PC-9 (cell line): ENCODE measurements at regions not wholly inside any gene's neighbourhood (a gene's known extent, or its start where the extent isn't known, plus 50 kb on each side); places are given as distances from the start of the nearest gene placed in this dataset.
A peak's percentile ranks its signal among the peaks of the same experiment; 100 is the strongest.

Experiments used
- BruUV-seq: library from RNA; stranded (reverse); fragments of 400-500 nt; replicated peaks from 2 replicates; lab custom pipeline; 2021; lab: Mats Ljungman, UMichigan
- CTCF ChIA-PET: fragments of 300-600 bp; sonication (Branson Sonifier 250); formaldehyde crosslinking; loops from one replicate; lab custom pipeline; 2022; ENCODE audit warnings: antibody characterized with exemption; lab: Charles Lee
- POLR2A ChIA-PET: fragments of 300-600 bp; sonication (Branson Sonifier 250); formaldehyde crosslinking; loops from one replicate; lab custom pipeline; 2022; ENCODE audit warnings: antibody characterized with exemption; ENCODE audit not compliant: unreplicated experiment; lab: Charles Lee
- DNase-seq, 2 experiments: peaks; one replicate each; pipeline versions ENCODE4 v3.0.0 to v3.0.0-alpha.2; 2015 to 2022; ENCODE audit warnings: mixed read lengths in 1 of 2
- H2AFZ ChIP-seq: fragments of 200-600 bp; sonication (generic); 2 replicates; pipeline ENCODE4 v1.8.1; 2017; ENCODE audit warnings: antibody characterized with exemption
- H3F3A ChIP-seq: fragments of 200-600 bp; sonication (generic); 2 replicates; pipeline ENCODE4 v1.8.1; 2017; ENCODE audit warnings: antibody characterized with exemption, mild to moderate bottlenecking, low read depth; ENCODE audit not compliant: insufficient read depth
- H3K27ac ChIP-seq: fragments of 200-600 bp; sonication (generic); 2 replicates; pipeline ENCODE4 v1.6.1; 2016; ENCODE audit warnings: mixed run types
- H3K27me3 ChIP-seq: fragments of 200-600 bp; sonication (generic); 2 replicates; pipeline ENCODE4 v1.6.1; 2016; ENCODE audit warnings: low read depth, mixed run types; ENCODE audit not compliant: insufficient read depth
- H3K36me3 ChIP-seq: fragments of 200-600 bp; sonication (generic); 2 replicates; pipeline ENCODE4 v1.6.1; 2016; ENCODE audit warnings: low read depth, mixed run types
- H3K4me1 ChIP-seq: fragments of 200-600 bp; sonication (generic); replicated peaks from 2 replicates; pipeline ENCODE4 v1.6.1; 2016; ENCODE audit warnings: mixed run types; ENCODE audit not compliant: insufficient read depth
- H3K4me2 ChIP-seq: fragments of 200-600 bp; sonication (generic); 2 replicates; pipeline ENCODE4 v1.6.1; 2017; ENCODE audit warnings: mixed run types
- H3K4me3 ChIP-seq: fragments of 200-600 bp; sonication (generic); 2 replicates; pipeline ENCODE4 v1.6.1; 2016; ENCODE audit warnings: mixed run types
- H3K79me2 ChIP-seq: fragments of 200-600 bp; sonication (generic); 2 replicates; pipeline ENCODE4 v1.6.1; 2017; ENCODE audit warnings: low read depth, mixed run types
- H3K9me2 ChIP-seq: fragments of 200-600 bp; sonication (generic); 2 replicates; pipeline ENCODE4 v1.8.1; 2017; ENCODE audit warnings: mild to moderate bottlenecking; ENCODE audit not compliant: insufficient read depth
- H3K9me3 ChIP-seq: fragments of 200-600 bp; sonication (generic); 2 replicates; pipeline ENCODE4 v1.8.1; 2016; ENCODE audit warnings: low read depth; ENCODE audit not compliant: insufficient read depth
- H4K20me1 ChIP-seq: fragments of 200-600 bp; sonication (generic); 2 replicates; pipeline ENCODE4 v1.8.1; 2017; ENCODE audit not compliant: insufficient read depth
- EZH2 ChIP-seq: fragments of 200-600 bp; sonication (generic); IDR thresholded peaks from 2 replicates; pipeline ENCODE4 v1.8.0; 2017; ENCODE audit warnings: antibody characterized with exemption, low read depth
- intact Hi-C: fragments of 100-400 bp; cut with micrococcal nuclease; formaldehyde crosslinking; loops from one replicate; pipeline ENCODE4 v1.10.0; 2022; ENCODE audit not compliant: unreplicated experiment
- TF ChIP-seq, protein P1 (sequence below): fragments of 200-600 bp; sonication (generic); conservative IDR thresholded peaks from 2 replicates; pipeline ENCODE4 v1.6.1; 2017; ENCODE audit warnings: mixed run types, antibody characterized with exemption, mild to moderate bottlenecking, moderate library complexity

DNA sequence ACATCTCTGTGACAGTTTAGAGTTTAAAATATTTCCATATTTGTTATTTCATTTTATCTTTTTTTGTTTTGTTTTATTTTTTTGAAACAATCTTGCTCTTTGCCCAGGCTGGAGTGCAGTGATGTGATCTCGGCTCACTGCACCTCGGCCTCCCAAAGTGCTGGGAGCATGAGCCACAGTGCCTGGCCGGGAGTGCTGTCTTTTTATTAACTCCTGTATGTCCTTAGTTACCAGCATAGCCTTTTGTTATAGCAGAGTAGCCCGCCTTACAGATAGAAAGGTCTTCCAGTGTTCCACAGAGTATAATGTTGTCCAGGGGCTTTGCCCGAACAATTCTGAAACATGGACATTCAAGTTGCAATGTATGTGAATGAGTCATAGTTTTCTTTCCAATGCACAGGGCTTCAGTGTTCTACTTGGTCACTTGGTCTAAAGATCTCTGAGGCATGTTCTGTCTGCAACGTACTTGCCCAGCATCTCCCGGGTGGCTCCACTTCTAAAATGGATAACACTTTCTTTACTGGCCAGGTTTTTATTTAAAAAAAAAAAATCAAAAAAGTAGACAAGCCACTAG lies 125.6 kb downstream of the KCNJ18 start:
- no peak for TF ChIP-seq EZH2
- TF ChIP-seq, protein P1, sequence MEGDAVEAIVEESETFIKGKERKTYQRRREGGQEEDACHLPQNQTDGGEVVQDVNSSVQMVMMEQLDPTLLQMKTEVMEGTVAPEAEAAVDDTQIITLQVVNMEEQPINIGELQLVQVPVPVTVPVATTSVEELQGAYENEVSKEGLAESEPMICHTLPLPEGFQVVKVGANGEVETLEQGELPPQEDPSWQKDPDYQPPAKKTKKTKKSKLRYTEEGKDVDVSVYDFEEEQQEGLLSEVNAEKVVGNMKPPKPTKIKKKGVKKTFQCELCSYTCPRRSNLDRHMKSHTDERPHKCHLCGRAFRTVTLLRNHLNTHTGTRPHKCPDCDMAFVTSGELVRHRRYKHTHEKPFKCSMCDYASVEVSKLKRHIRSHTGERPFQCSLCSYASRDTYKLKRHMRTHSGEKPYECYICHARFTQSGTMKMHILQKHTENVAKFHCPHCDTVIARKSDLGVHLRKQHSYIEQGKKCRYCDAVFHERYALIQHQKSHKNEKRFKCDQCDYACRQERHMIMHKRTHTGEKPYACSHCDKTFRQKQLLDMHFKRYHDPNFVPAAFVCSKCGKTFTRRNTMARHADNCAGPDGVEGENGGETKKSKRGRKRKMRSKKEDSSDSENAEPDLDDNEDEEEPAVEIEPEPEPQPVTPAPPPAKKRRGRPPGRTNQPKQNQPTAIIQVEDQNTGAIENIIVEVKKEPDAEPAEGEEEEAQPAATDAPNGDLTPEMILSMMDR, result no peak
- peaks cover 64% of the 10 kb centered on the region for H3K27me3 ChIP-seq
- no peaks in the 10 kb centered on the region for H3K4me1 ChIP-seq
- H3K4me3 ChIP-seq, result no peak overlapping the region
- BruUV-seq, result no TSS peak
- intact Hi-C loops, result no loop called here
- no peaks in the 10 kb centered on the region for H3K79me2 ChIP-seq
- no peaks in the 10 kb centered on the region for H3K9me2 ChIP-seq
- no peaks in the 10 kb centered on the region for H4K20me1 ChIP-seq
- no peak overlapping the region for H3K4me2 ChIP-seq
- H3K9me3 ChIP-seq, result no peaks in the 10 kb centered on the region
- ChIA-PET CTCF (no interaction called here), POLR2A (no interaction called here)
- H3F3A ChIP-seq, result no peaks in the 10 kb centered on the region
- no peaks in the 10 kb centered on the region for H3K36me3 ChIP-seq
- no peak overlapping the region for H3K27ac ChIP-seq
- peak in 1 of 2 experiments; percentile 29 for DNase-seq
- H2AFZ ChIP-seq, result no peak overlapping the region

DNA sequence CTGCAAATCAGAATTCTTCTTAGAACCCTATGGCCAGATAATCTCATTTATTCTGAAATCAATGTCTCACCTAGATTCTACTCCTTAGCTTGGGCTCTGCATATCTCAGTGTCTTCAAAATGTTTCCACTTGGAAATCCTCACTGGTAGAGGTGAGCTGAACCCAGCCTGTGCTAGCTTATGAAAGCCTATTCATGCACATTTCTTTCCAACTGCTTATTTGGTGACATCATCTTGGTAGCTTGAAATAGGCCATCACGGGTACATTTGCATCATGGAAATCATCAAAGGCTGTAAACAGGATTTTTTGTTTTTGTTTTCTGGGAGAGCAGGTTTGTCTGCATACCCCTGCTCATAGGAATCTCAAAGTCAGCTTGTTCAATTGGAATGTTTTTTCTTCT lies 130.8 kb downstream of the KCNJ18 start:
- H4K20me1 ChIP-seq, result no peaks in the 10 kb centered on the region
- H3K4me1 ChIP-seq, result no peaks in the 10 kb centered on the region
- no peaks in the 10 kb centered on the region for H3F3A ChIP-seq
- TF ChIP-seq, protein P1, result no peak
- no peak for TF ChIP-seq EZH2
- no peak overlapping the region for H3K4me2 ChIP-seq
- DNase-seq, result peak in 1 of 2 experiments; percentile 35
- no peaks in the 10 kb centered on the region for H3K79me2 ChIP-seq
- no peaks in the 10 kb centered on the region for H3K36me3 ChIP-seq
- H3K27ac ChIP-seq, result no peak overlapping the region
- intact Hi-C loops, result no loop called here
- ChIA-PET CTCF (no interaction called here), POLR2A (interaction anchor here (0.5 kb wide), 1 partner anchor 378 kb away, joined by 3 read pairs; no protein-coding TSS in a partner anchor)
- peaks cover 54% of the 10 kb centered on the region for H3K27me3 ChIP-seq
- H3K9me3 ChIP-seq, result no peaks in the 10 kb centered on the region
- H3K4me3 ChIP-seq, result no peak overlapping the region
- BruUV-seq, result no TSS peak
- no peak overlapping the region for H2AFZ ChIP-seq
- H3K9me2 ChIP-seq, result no peaks in the 10 kb centered on the region

DNA sequence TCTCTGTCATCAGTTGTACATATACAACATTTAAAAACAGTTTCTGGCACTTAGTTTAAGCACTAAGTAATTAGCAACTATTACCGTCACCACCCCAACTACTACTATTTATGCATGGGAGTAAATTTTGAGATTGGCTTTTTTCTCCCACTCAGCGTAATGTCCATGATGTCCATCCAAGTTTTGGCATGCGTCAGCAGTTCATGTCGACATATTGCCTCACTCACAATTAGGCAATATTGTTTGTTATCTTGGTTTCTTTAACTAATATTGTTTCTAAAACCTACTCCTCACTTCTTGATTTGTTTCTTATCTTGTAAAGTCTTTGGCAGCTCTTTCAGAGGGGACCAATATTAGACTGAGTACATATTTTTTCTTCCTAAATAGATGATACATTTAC lies 131.3 kb downstream of the KCNJ18 start:
- no peaks in the 10 kb centered on the region for H3K9me3 ChIP-seq
- H3K79me2 ChIP-seq, result no peaks in the 10 kb centered on the region
- CTCF ChIA-PET, result no interaction called here
- no peak overlapping the region for H3K4me3 ChIP-seq
- DNase-seq, result no peak
- H3K36me3 ChIP-seq, result no peaks in the 10 kb centered on the region
- H3K27me3 ChIP-seq, result peaks cover 51% of the 10 kb centered on the region
- no TSS peak for BruUV-seq
- H4K20me1 ChIP-seq, result no peaks in the 10 kb centered on the region
- no peaks in the 10 kb centered on the region for H3K9me2 ChIP-seq
- no peak for TF ChIP-seq EZH2
- TF ChIP-seq, protein P1, result no peak
- intact Hi-C loops, result no loop called here
- no peak overlapping the region for H3K4me2 ChIP-seq
- POLR2A ChIA-PET, result no interaction called here
- no peaks in the 10 kb centered on the region for H3F3A ChIP-seq
- no peaks in the 10 kb centered on the region for H3K4me1 ChIP-seq
- H2AFZ ChIP-seq, result no peak overlapping the region
- no peak overlapping the region for H3K27ac ChIP-seq
